Ovary (tissue), 7 donors: ENCODE measurements at regions not wholly inside any gene's neighbourhood (a gene's known extent, or its start where the extent isn't known, plus 50 kb on each side); places are given as distances from the start of the nearest gene placed in this dataset.

Source experiments
- DNase-seq, 5 donors: peaks; one replicate each; pipeline ENCODE4 v3.0.0-alpha.2; 2019 to 2020
- H3K27ac ChIP-seq, 2 donors: fragments of 200-600 bp; one replicate each; pipeline versions ENCODE4 v1.5.1 to v1.8.0; 2019 to 2022
- H3K27me3 ChIP-seq: fragments of 200-600 bp; one replicate; pipeline ENCODE4 v1.8.0; 2022
- H3K36me3 ChIP-seq: fragments of 200-600 bp; sonication (generic); one replicate; pipeline ENCODE4 v1.5.1; 2019
- H3K4me1 ChIP-seq: one replicate; pipeline ENCODE4 v1.8.1; 2013; ENCODE audit warnings: mild to moderate bottlenecking, moderate library complexity; ENCODE audit not compliant: insufficient read depth
- H3K4me3 ChIP-seq: fragments of 200-600 bp; sonication (generic); one replicate; pipeline ENCODE4 v1.5.1; 2017
- H3K9me3 ChIP-seq, 2 donors: fragments of 200-600 bp in 1 of 2; sonication (generic) in 1 of 2; one replicate each; pipeline versions ENCODE4 v1.5.1 to v1.8.1; 2013 to 2019; ENCODE audit warnings: mild to moderate bottlenecking in 1 of 2, moderate library complexity in 1 of 2
- EP300 ChIP-seq: sonication (generic); formaldehyde crosslinking; IDR thresholded peaks from one replicate; pipeline ENCODE4 v1.6.1; 2017; ENCODE audit warnings: antibody characterized with exemption
- POLR2A ChIP-seq: fragments of 450-650 bp; IDR thresholded peaks from one replicate; pipeline ENCODE4 v1.6.1; 2017; ENCODE audit warnings: antibody characterized with exemption, mild to moderate bottlenecking, moderate library complexity
- WGBS, 3 donors: extraction: QIAGEN DNeasy Blood & Tissue Kit in 1 of 3; methylation state at CpG; one replicate each; pipeline versions ENCODE4 v1.1.5 to v1.1.7; 2013 to 2017; 5-methylcytosine and 5-hydroxymethylcytosine counted together
- intact Hi-C, 4 donors: fragments of 100-400 bp; cut with DNase I; formaldehyde crosslinking; loops; one replicate each; pipeline versions ENCODE4 v1.11.0 to v1.15.1; 2022 to 2023
- TF ChIP-seq, protein P1 (sequence below), 3 donors: fragments of 450-650 bp in 2 of 3; fragments of 200-600 bp in 1 of 3; IDR thresholded peaks; one replicate each; pipeline versions ENCODE4 v1.5.1 to v1.8.0; 2016 to 2022; ENCODE audit warnings: antibody characterized with exemption in 3 of 3, mild to moderate bottlenecking in 1 of 3
- donor health status: DM: no; HTN: no; CAD: no; lungs with moderate emphysema.
- donor health status: DM: no; HTN: no; CAD: no.
- donor health status: Bipolar disorder and iron deficiency.
- donor health status: DM: no; HTN: no; CAD: no.
- donor health status: DM: yes; HTN: yes; CAD: no.

DNA sequence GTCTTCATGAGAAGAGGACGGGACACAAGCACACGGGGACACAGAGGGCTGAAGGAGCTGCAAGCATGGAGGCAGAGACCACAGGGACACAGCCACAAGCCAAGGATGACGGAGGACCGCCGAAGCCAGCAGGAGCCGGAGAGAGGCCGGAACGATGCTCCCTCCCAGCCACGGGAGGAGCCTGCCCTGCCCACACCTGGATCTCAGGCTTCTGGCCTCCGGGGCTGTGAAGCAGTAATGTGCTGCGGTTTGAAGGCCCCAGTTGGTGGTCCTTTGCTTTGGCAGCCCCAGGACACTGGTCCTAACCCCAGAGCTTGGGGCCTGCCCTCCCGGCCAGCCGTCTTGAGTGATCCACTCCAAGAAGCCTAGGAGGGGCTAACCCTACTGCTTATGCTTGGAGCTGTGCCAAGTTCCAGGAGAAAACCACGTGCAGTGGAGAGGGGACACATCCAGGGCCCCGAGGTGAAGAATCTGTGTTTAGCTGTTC, 85.9 kb downstream of the HMX1 start:
- H3K27ac ChIP-seq, result no peak overlapping the region
- H3K36me3 ChIP-seq, result no peaks in the 10 kb centered on the region
- no peaks in the 10 kb centered on the region for H3K27me3 ChIP-seq
- TF ChIP-seq POLR2A (no peak), EP300 (no peak)
- TF ChIP-seq, protein P1, sequence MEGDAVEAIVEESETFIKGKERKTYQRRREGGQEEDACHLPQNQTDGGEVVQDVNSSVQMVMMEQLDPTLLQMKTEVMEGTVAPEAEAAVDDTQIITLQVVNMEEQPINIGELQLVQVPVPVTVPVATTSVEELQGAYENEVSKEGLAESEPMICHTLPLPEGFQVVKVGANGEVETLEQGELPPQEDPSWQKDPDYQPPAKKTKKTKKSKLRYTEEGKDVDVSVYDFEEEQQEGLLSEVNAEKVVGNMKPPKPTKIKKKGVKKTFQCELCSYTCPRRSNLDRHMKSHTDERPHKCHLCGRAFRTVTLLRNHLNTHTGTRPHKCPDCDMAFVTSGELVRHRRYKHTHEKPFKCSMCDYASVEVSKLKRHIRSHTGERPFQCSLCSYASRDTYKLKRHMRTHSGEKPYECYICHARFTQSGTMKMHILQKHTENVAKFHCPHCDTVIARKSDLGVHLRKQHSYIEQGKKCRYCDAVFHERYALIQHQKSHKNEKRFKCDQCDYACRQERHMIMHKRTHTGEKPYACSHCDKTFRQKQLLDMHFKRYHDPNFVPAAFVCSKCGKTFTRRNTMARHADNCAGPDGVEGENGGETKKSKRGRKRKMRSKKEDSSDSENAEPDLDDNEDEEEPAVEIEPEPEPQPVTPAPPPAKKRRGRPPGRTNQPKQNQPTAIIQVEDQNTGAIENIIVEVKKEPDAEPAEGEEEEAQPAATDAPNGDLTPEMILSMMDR (IDR thresholded peaks at IDR 0.05), result no peak
- H3K4me1 ChIP-seq, result no peaks in the 10 kb centered on the region
- no peak overlapping the region for H3K4me3 ChIP-seq
- no peak for DNase-seq
- intact Hi-C loops, result no loop called here
- 53 to 65% (median 60%) methylated on average over 15 of the region's 15 CpGs for WGBS, 3 donors
- H3K9me3 ChIP-seq, result no peaks in the 10 kb centered on the region

DNA sequence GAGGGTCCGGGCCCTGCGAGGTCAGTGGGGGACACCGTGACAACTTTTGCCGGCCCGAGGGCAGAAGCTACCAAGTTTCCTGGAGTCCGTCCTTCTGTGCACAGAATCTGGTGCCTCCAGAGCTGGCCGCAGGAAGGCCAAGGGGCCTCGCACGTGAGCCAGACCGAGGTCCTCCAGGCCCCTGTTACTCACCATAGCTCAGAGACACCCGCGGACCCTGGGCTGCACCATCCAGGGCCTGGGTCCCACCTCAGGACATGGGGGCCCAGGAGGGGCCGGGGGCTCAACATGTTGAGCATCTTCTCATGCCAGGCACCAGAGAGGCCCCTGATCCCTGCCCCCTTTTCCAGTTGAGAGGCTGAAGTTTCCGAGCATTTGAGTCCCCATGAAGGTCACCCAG, 87.9 kb downstream of the HMX1 start:
- H3K36me3 ChIP-seq, result no peaks in the 10 kb centered on the region
- no peak for TF ChIP-seq EP300
- TF ChIP-seq POLR2A, result no peak
- TF ChIP-seq, protein P1 (IDR thresholded peaks at IDR 0.05), result no peak
- no peaks in the 10 kb centered on the region for H3K27me3 ChIP-seq
- no peak for DNase-seq
- WGBS, 3 donors, result 75 to 85% (median 79%) methylated on average over 12 to 14 of the region's 14 CpGs
- H3K4me3 ChIP-seq, result no peak overlapping the region
- H3K9me3 ChIP-seq, result no peaks in the 10 kb centered on the region
- intact Hi-C loops, result no loop called here
- no peak overlapping the region for H3K27ac ChIP-seq
- H3K4me1 ChIP-seq, result no peaks in the 10 kb centered on the region

DNA sequence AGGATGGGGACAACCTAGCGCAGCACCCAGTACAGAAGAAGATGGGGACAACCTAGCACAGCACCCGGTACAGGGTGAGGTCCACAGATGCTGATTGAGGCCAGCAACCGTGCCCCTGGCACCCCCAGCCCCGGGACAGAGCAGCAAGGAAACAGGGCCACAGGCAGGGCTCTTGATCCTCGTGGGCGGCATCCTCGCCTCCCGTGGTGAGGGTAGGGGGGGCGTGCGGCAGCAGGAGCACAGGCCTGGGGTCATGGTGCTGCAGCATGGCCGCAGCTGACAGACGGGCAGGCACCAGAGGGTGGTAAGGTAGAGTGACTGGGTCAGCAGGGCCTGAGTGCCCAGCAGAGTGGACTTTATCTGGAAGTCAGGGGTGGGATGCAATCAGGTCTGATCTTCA, 89.5 kb downstream of the HMX1 start:
- no peaks in the 10 kb centered on the region for H3K27me3 ChIP-seq
- 65 to 75% (median 75%) methylated on average over 12 of the region's 12 CpGs for WGBS, 3 donors

DNA sequence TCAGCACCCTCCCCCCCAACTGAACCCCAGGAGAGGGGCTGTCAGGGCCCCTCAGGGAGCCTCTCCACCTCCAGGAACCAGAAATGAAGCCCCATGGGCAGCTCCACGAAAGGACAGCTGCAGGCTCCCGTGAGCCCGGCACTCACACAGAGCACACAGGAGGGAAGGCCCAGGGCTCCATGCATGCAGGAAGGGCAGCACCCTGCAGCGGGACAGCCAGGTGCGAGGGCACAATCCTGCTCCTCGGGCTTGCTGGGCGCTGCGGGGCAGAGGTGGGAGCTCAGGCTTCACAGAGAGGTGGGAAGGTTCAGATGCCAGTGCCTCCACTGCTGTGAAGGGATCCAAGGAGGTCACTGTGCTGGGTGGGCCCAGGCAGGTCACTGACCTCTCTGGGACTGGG, 90.0 kb downstream of the HMX1 start:
- no peaks in the 10 kb centered on the region for H3K27me3 ChIP-seq
- WGBS, 3 donors, result 82 to 89% (median 82%) methylated on average over 8 of the region's 8 CpGs
- H3K36me3 ChIP-seq, result no peaks in the 10 kb centered on the region
- no peak for DNase-seq
- TF ChIP-seq EP300 (no peak), POLR2A (no peak)
- TF ChIP-seq, protein P1 (IDR thresholded peaks at IDR 0.05), result no peak
- no peak overlapping the region for H3K4me3 ChIP-seq
- H3K4me1 ChIP-seq, result no peaks in the 10 kb centered on the region
- no peaks in the 10 kb centered on the region for H3K9me3 ChIP-seq
- H3K27ac ChIP-seq, result no peak overlapping the region
- intact Hi-C loops, result no loop called here

More for the DNA sequence above, 89.5 kb downstream of the HMX1 start:
- H3K9me3 ChIP-seq, result no peaks in the 10 kb centered on the region
- intact Hi-C loops, result no loop called here
- no peak overlapping the region for H3K27ac ChIP-seq
- no peak overlapping the region for H3K4me3 ChIP-seq
- TF ChIP-seq POLR2A (no peak), EP300 (no peak)
- TF ChIP-seq, protein P1 (IDR thresholded peaks at IDR 0.05), result no peak
- DNase-seq, result no peak
- no peaks in the 10 kb centered on the region for H3K4me1 ChIP-seq
- H3K36me3 ChIP-seq, result no peaks in the 10 kb centered on the region
